Stimulated activated CD8-positive, alpha-beta memory T cell treated with anti-CD3 and anti-CD28 coated beads, Interleukin-4, amount 100 ng/mL, for 24 hours (primary cell): ENCODE measurements at regions not wholly inside any gene's neighbourhood (a gene's known extent, or its start where the extent isn't known, plus 50 kb on each side); places are given as distances from the start of the nearest gene placed in this dataset.
"Not testable (repeated sequence)": the region's sequence is repeated elsewhere in the genome, so short reads cannot be mapped to it uniquely, and the experiment has no call there.

Experiments used
- DNase-seq: peaks from one replicate; pipeline ENCODE4 v3.0.0-alpha.2; 2020; ENCODE audit warnings: low read depth

- no peak for DNase-seq
These were observed 172.7 kb upstream of the CCL2 start for GRCh38 chr17:34082404-34082803.

- not testable (repeated sequence) for DNase-seq
These were observed 166.0 kb upstream of the CCL2 start for GRCh38 chr17:34089042-34089441.

GRCh38 chr17:34090593-34090992, 164.5 kb upstream of the CCL2 start:
- no peak for DNase-seq

- no peak for DNase-seq
These were observed 163.1 kb upstream of the CCL2 start for GRCh38 chr17:34091975-34092374.

GRCh38 chr17:34095106-34095505, 160.0 kb upstream of the CCL2 start:
- no peak for DNase-seq

- no peak for DNase-seq
These were observed 156.4 kb upstream of the CCL2 start for GRCh38 chr17:34098699-34099098.

GRCh38 chr17:34099859-34100515, 155.1 kb upstream of the CCL2 start:
- DNase-seq = no peak

GRCh38 chr17:34107019-34107418, 148.1 kb upstream of the CCL2 start:
- DNase-seq = no peak

GRCh38 chr17:34110315-34110714, 144.8 kb upstream of the CCL2 start:
- no peak for DNase-seq

- DNase-seq = no peak
These were observed 142.0 kb upstream of the CCL2 start for GRCh38 chr17:34113089-34113488.

- no peak for DNase-seq
These were observed 140.9 kb upstream of the CCL2 start for GRCh38 chr17:34114174-34114573.

GRCh38 chr17:34116306-34116705, 138.8 kb upstream of the CCL2 start:
- no peak for DNase-seq

- no peak for DNase-seq
These were observed 137.8 kb upstream of the CCL2 start for GRCh38 chr17:34117332-34117731.

- no peak for DNase-seq
These were observed 137.3 kb upstream of the CCL2 start for GRCh38 chr17:34117811-34118210.

GRCh38 chr17:34118564-34118963, 136.5 kb upstream of the CCL2 start:
- DNase-seq = no peak

- no peak for DNase-seq
These were observed 133.8 kb upstream of the CCL2 start for GRCh38 chr17:34121311-34121710.

GRCh38 chr17:34122515-34122914, 132.6 kb upstream of the CCL2 start:
- no peak for DNase-seq

GRCh38 chr17:34125010-34125409, 130.1 kb upstream of the CCL2 start:
- no peak for DNase-seq

GRCh38 chr17:34125921-34126320, 129.2 kb upstream of the CCL2 start:
- DNase-seq = no peak

GRCh38 chr17:34126496-34126895, 128.6 kb upstream of the CCL2 start:
- no peak for DNase-seq

GRCh38 chr17:34126965-34127364, 128.1 kb upstream of the CCL2 start:
- no peak for DNase-seq

- DNase-seq = no peak
These were observed 124.5 kb upstream of the CCL2 start for GRCh38 chr17:34130544-34130943.

- DNase-seq = no peak
These were observed 123.7 kb upstream of the CCL2 start for GRCh38 chr17:34131386-34131785.

GRCh38 chr17:34133350-34133749, 121.7 kb upstream of the CCL2 start:
- no peak for DNase-seq

- no peak for DNase-seq
These were observed 119.2 kb upstream of the CCL2 start for GRCh38 chr17:34135841-34136240.
